Upper lobe of left lung (tissue), 4 donors: ENCODE measurements at regions not wholly inside any gene's neighbourhood (a gene's known extent, or its start where the extent isn't known, plus 50 kb on each side); places are given as distances from the start of the nearest gene placed in this dataset.

Source experiments
- CTCF ChIP-seq, 6 experiments: fragments of 450-650 bp in 4 of 6; fragments of 200-600 bp in 2 of 6; sonication (generic) in 2 of 6; IDR thresholded peaks; one replicate each; pipeline ENCODE4 v1.5.1; 2016 to 2019; ENCODE audit warnings: antibody characterized with exemption in 6 of 6
- EP300 ChIP-seq, 4 donors: sonication (generic); formaldehyde crosslinking; IDR thresholded peaks; one replicate each; pipeline ENCODE4 v1.5.1; 2017; ENCODE audit warnings: antibody characterized with exemption in 4 of 4, control low read depth in 2 of 4
- POLR2A ChIP-seq, 4 donors: fragments of 450-650 bp; IDR thresholded peaks; one replicate each; pipeline ENCODE4 v1.5.1; 2016 to 2017; ENCODE audit warnings: antibody characterized with exemption in 4 of 4, mild to moderate bottlenecking in 2 of 4
- POLR2AphosphoS5 ChIP-seq, 2 donors: sonication (generic); formaldehyde crosslinking; IDR thresholded peaks; one replicate each; pipeline ENCODE4 v1.5.1; 2017; ENCODE audit warnings: antibody characterized with exemption in 2 of 2

DNA sequence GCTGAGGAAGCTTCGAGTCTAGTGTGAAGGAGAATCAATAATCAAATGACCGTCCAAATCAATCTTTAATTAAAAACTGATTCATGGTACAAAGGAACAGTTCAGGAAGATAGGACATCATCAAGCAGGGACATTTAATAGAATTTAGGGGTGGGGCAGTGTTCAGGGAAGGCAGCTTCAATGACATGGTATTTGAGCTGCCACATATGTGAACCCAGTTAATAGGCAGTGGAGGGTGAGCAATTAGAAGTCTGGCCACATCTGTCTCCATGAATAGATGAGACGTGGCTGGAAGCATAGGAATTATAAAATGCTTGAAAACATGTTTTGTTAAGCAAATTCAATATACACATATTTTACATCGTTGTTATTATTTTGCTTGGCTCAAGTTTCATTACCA, 362.7 kb downstream of the PRDM2 start:
- TF ChIP-seq CTCF (IDR thresholded peaks at IDR 0.05) (no peak), POLR2AphosphoS5 (IDR thresholded peaks at IDR 0.05) (no peak), POLR2A (IDR thresholded peaks at IDR 0.05) (no peak), EP300 (IDR thresholded peaks at IDR 0.05) (no peak)
